ENCODE measurements at regions not wholly inside any gene's neighbourhood (a gene's known extent, or its start where the extent isn't known, plus 50 kb on each side); places are given as distances from the start of the nearest gene placed in this dataset.
A peak's percentile ranks its signal among the peaks of the same experiment; 100 is the strongest.

DNA sequence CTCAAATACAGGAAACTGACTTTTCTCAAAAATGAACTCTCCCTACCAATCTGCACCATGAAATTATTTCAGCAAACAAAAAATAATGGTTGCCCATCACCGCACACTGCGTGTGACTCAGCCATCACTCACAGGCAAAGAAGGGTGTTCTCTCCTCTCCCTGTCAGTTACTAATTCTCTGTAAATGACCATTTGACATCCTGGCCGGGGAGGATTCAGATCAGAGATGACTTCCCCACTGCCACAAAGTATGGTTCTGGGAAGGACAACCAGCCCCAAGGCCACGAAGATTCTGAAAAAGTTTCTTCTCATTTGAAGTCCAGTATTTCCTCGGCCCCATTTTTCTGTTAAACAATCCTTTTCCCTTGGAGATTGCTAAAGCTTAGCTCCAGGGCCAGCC, 199.4 kb downstream of the AUH start:
- no peak for DNase-seq (ENCODE audit: low read depth in 1 of 2, low spot score in 1 of 2)
- H3K27me3 ChIP-seq (ENCODE audit: insufficient read depth, poor library complexity, severe bottlenecking), result no peaks in the 10 kb centered on the region
- H3K27ac ChIP-seq (replicated peaks), result peak overlapping the region; percentile 68
- no peak overlapping the region for H3K4me3 ChIP-seq (replicated peaks; ENCODE audit: insufficient read depth, low read length)
- TF ChIP-seq, protein P1, sequence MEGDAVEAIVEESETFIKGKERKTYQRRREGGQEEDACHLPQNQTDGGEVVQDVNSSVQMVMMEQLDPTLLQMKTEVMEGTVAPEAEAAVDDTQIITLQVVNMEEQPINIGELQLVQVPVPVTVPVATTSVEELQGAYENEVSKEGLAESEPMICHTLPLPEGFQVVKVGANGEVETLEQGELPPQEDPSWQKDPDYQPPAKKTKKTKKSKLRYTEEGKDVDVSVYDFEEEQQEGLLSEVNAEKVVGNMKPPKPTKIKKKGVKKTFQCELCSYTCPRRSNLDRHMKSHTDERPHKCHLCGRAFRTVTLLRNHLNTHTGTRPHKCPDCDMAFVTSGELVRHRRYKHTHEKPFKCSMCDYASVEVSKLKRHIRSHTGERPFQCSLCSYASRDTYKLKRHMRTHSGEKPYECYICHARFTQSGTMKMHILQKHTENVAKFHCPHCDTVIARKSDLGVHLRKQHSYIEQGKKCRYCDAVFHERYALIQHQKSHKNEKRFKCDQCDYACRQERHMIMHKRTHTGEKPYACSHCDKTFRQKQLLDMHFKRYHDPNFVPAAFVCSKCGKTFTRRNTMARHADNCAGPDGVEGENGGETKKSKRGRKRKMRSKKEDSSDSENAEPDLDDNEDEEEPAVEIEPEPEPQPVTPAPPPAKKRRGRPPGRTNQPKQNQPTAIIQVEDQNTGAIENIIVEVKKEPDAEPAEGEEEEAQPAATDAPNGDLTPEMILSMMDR (IDR thresholded peaks at IDR 0.05; ENCODE audit: insufficient read depth, low read length), result no peak
- TF ChIP-seq, protein P2, sequence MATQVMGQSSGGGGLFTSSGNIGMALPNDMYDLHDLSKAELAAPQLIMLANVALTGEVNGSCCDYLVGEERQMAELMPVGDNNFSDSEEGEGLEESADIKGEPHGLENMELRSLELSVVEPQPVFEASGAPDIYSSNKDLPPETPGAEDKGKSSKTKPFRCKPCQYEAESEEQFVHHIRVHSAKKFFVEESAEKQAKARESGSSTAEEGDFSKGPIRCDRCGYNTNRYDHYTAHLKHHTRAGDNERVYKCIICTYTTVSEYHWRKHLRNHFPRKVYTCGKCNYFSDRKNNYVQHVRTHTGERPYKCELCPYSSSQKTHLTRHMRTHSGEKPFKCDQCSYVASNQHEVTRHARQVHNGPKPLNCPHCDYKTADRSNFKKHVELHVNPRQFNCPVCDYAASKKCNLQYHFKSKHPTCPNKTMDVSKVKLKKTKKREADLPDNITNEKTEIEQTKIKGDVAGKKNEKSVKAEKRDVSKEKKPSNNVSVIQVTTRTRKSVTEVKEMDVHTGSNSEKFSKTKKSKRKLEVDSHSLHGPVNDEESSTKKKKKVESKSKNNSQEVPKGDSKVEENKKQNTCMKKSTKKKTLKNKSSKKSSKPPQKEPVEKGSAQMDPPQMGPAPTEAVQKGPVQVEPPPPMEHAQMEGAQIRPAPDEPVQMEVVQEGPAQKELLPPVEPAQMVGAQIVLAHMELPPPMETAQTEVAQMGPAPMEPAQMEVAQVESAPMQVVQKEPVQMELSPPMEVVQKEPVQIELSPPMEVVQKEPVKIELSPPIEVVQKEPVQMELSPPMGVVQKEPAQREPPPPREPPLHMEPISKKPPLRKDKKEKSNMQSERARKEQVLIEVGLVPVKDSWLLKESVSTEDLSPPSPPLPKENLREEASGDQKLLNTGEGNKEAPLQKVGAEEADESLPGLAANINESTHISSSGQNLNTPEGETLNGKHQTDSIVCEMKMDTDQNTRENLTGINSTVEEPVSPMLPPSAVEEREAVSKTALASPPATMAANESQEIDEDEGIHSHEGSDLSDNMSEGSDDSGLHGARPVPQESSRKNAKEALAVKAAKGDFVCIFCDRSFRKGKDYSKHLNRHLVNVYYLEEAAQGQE (IDR thresholded peaks at IDR 0.05; ENCODE audit: insufficient replicate concordance, low read depth), result no peak
- TF ChIP-seq GABPA (IDR thresholded peaks at IDR 0.05; ENCODE audit: low read depth) (no peak), SPI1 (IDR thresholded peaks at IDR 0.05; ENCODE audit: borderline replicate concordance, low read depth) (no peak), POLR2AphosphoS5 (IDR thresholded peaks at IDR 0.05; ENCODE audit: low read depth) (no peak)

DNA sequence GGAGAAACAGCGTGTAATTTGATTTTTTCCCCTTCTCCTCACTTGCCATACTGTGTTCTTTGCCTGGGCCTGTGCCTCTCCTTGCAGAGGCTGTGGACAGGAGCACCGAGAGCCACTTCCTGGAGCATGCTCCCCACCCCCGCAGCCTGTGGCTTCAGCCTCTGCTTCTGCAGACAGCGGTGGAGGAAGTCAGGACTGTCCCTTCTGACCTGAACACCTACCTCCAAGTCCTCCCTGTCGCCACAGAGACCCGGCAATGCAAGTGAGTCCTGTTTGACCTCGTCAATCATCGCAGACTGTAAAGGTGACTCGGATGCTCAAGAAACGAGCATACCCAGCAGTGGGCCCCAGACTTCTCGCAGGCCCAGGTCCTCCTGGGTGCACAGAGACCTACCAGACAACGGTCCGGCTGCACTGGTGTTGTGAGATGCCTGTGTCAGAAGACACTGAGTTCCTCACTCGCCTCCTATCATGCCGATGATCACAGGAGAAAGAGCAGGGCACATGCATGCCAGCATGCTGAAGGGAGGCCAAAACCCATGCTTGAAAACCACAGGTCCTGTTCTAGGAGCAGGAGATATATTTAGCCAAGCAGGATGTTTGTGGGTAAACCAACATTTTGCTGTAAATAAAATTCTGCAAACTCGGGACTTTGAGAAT, 198.8 kb downstream of the AUH start:
- H3K27ac ChIP-seq (replicated peaks), result peak overlapping the region; percentile 68
- peak; percentile 78 for TF ChIP-seq POLR2AphosphoS5 (IDR thresholded peaks at IDR 0.05; ENCODE audit: low read depth)
- no peak for TF ChIP-seq GABPA (IDR thresholded peaks at IDR 0.05; ENCODE audit: low read depth)
- TF ChIP-seq, protein P2 (IDR thresholded peaks at IDR 0.05; ENCODE audit: insufficient replicate concordance, low read depth), result no peak
- TF ChIP-seq SPI1 (IDR thresholded peaks at IDR 0.05; ENCODE audit: borderline replicate concordance, low read depth), result peak; percentile 46; the same call in 1 of the 2 replicates
- TF ChIP-seq, protein P1 (IDR thresholded peaks at IDR 0.05; ENCODE audit: insufficient read depth, low read length), result no peak
- H3K27me3 ChIP-seq (ENCODE audit: insufficient read depth, poor library complexity, severe bottlenecking), result no peaks in the 10 kb centered on the region
- H3K4me3 ChIP-seq (replicated peaks; ENCODE audit: insufficient read depth, low read length), result no peak overlapping the region
- DNase-seq (ENCODE audit: low read depth in 1 of 2, low spot score in 1 of 2), result peak; percentile 90 to 93

DNA sequence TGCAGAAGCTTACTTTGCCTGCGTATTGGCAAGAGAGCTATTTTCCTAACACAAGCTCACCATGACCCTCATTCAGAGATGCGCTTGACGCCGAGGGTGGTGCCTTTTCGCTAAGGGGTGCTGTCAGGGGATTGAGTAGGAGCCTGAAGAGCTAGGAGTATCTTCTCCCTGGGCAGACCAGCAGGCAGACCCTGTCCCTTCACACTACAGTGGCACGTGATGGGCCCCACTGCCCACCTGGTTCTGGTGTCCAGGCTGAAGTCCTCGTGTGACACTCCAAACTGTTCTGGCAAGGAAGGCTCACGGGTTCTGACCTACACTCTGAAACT, 198.3 kb downstream of the AUH start:
- Histone ChIP-seq H3K4me3 (replicated peaks; ENCODE audit: insufficient read depth, low read length) (no peak overlapping the region), H3K27ac (replicated peaks) (peak overlapping the region; percentile 68), H3K27me3 (ENCODE audit: insufficient read depth, poor library complexity, severe bottlenecking) (no peaks in the 10 kb centered on the region)
- TF ChIP-seq, protein P2 (IDR thresholded peaks at IDR 0.05; ENCODE audit: insufficient replicate concordance, low read depth), result no peak
- TF ChIP-seq SPI1 (IDR thresholded peaks at IDR 0.05; ENCODE audit: borderline replicate concordance, low read depth), result no peak
- TF ChIP-seq POLR2AphosphoS5 (IDR thresholded peaks at IDR 0.05; ENCODE audit: low read depth), result no peak
- TF ChIP-seq GABPA (IDR thresholded peaks at IDR 0.05; ENCODE audit: low read depth), result no peak
- TF ChIP-seq, protein P1 (IDR thresholded peaks at IDR 0.05; ENCODE audit: insufficient read depth, low read length), result no peak
- DNase-seq (ENCODE audit: low read depth in 1 of 2, low spot score in 1 of 2), result no peak

All from HL-60 (cell line).